HG03103 (cell line): ENCODE measurements at regions not wholly inside any gene's neighbourhood (a gene's known extent, or its start where the extent isn't known, plus 50 kb on each side); places are given as distances from the start of the nearest gene placed in this dataset.
"Not testable (repeated sequence)": the region's sequence is repeated elsewhere in the genome, so short reads cannot be mapped to it uniquely, and the experiment has no call there.

ENCODE experiments used
- ATAC-seq: cut with Tn5 transposase; IDR thresholded peaks from one replicate; pipeline ENCODE4 v1.9.1; 2021; ENCODE audit warnings: low read depth; ENCODE audit not compliant: unreplicated experiment

- ATAC-seq = no peak
Observed at GRCh38 chr9:86636038-86636437, 281.8 kb upstream of the TUT7 start.

- no peak for ATAC-seq
Observed at GRCh38 chr9:86634501-86634900, 280.3 kb upstream of the TUT7 start.

- ATAC-seq = no peak
Observed at GRCh38 chr9:86633945-86634344, 279.7 kb upstream of the TUT7 start.

GRCh38 chr9:86632537-86632936, 278.3 kb upstream of the TUT7 start:
- ATAC-seq = no peak

GRCh38 chr9:86629530-86629929, 275.3 kb upstream of the TUT7 start:
- no peak for ATAC-seq

GRCh38 chr9:86626802-86627201, 272.6 kb upstream of the TUT7 start:
- no peak for ATAC-seq

- no peak for ATAC-seq
Observed at GRCh38 chr9:86624630-86625029, 270.4 kb upstream of the TUT7 start.

GRCh38 chr9:86614871-86615849, 260.9 kb upstream of the TUT7 start:
- ATAC-seq = no peak

GRCh38 chr9:86613943-86614342, 259.7 kb upstream of the TUT7 start:
- no peak for ATAC-seq

GRCh38 chr9:86611534-86611933, 257.3 kb upstream of the TUT7 start:
- ATAC-seq = not testable (repeated sequence)

- ATAC-seq = no peak
Observed at GRCh38 chr9:86605303-86605702, 251.1 kb upstream of the TUT7 start.

- ATAC-seq = no peak
Observed at GRCh38 chr9:86604741-86605140, 250.5 kb upstream of the TUT7 start.

- no peak for ATAC-seq
Observed at GRCh38 chr9:86602715-86603114, 248.5 kb upstream of the TUT7 start.

- no peak for ATAC-seq
Observed at GRCh38 chr9:86601697-86602096, 247.5 kb upstream of the TUT7 start.

- ATAC-seq = no peak
Observed at GRCh38 chr9:86600977-86601376, 246.8 kb upstream of the TUT7 start.

- no peak for ATAC-seq
Observed at GRCh38 chr9:86600291-86600690, 246.1 kb upstream of the TUT7 start.

GRCh38 chr9:86599561-86599960, 245.4 kb upstream of the TUT7 start:
- no peak for ATAC-seq

GRCh38 chr9:86598411-86599239, 244.4 kb upstream of the TUT7 start:
- ATAC-seq = no peak

GRCh38 chr9:86594724-86595123, 240.5 kb upstream of the TUT7 start:
- ATAC-seq = no peak

- no peak for ATAC-seq
Observed at GRCh38 chr9:86591472-86591871, 237.3 kb upstream of the TUT7 start.

GRCh38 chr9:86589730-86590129, 235.5 kb upstream of the TUT7 start:
- ATAC-seq = no peak
